GM19239 (cell line): ENCODE measurements at regions not wholly inside any gene's neighbourhood (a gene's known extent, or its start where the extent isn't known, plus 50 kb on each side); places are given as distances from the start of the nearest gene placed in this dataset.

ENCODE experiments used
- DNase-seq: peaks from one replicate; pipeline ENCODE4 v3.0.0; 2011; ENCODE audit warnings: low spot score; ENCODE audit not compliant: insufficient read length
- FAIRE-seq: peaks from 2 replicates; lab custom pipeline; 2011; peaks lifted over from hg19 to GRCh38; lab: Jason Lieb, UNC

DNA sequence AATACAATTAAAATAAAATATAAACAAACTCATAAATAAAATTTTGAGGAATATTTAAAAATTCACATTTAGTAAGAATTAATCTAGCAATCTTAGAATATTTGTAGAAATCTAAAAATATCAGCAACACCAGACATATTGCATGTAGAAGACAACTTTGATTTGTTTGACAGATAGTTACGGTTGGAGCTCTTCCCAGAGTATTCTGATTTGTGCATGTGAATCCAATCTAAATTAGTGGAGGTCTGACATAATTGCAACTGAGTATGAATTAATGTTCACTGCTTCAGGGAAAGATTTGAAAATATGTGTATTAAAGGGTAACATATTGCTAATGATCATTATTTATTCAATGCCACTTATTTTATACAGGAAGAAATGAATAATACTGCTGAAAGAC is 1546.2 kb downstream of the BRINP3 start:
- DNase-seq = no peak
- no peak for FAIRE-seq

DNA sequence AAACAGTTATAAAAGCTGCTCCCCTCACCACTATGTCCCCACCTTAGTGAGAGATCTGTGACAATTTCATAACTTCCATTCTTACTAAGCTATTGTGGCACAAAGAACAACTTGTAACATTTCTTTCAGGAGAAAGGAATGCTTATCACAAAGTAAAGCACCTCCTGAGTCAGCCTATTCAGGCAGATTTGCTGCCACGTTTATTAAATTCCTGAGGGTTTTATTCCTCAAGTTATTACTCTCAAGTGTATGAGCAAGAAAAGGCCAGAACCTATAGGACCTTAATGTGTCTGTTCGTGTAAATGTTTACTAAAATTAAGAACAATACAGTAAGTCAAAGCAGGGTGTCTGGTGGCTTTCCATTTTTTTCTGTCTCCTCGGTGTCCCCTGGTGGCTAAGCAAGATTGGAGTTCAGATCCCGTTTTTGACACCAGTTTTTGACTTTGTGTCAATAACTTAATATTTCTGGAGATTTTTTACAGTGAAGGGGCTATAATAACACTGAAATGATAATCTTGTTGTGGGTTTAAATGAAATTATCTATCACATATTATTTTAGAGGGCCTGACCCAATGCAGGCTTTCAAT is 1539.6 kb downstream of the BRINP3 start:
- DNase-seq = no peak
- FAIRE-seq = no peak

DNA sequence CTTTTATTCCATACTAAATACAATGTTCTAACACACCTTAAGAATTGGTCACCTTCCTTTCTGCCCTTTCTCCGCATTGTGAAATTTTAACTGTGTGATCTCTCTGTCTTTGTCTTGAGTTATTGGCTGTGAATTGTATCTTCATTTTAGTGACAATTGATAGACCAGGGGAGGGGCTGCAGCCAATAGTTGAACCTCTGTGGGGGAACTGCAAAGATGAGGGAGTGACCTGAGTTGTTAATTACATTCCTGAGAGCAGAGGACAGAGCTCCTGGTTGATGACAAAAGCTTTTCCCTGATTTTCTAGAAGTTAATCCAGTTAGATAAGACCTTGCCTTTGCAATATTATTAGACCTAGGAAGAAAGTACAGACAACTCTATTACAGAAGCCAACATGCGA is 1535.7 kb downstream of the BRINP3 start:
- no peak for DNase-seq
- FAIRE-seq = no peak

DNA sequence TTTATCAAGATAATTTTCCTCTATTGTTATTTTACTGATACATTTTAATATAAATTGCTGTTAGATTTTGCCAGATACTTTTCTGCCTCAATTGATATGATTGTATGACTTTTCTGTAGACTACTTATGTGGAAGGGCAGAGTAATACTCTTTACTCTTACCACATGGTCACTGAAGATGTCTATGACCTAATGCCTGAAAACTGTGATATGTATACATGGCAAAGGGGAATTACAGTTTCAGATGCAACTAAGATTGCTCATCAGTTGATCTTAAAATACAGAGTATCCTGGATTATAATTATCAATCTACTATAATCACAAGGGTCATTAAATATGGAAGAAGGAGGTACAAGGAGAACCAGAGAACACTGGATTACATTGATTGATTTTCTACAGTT is 1528.0 kb downstream of the BRINP3 start:
- no peak for FAIRE-seq
- DNase-seq = no peak

DNA sequence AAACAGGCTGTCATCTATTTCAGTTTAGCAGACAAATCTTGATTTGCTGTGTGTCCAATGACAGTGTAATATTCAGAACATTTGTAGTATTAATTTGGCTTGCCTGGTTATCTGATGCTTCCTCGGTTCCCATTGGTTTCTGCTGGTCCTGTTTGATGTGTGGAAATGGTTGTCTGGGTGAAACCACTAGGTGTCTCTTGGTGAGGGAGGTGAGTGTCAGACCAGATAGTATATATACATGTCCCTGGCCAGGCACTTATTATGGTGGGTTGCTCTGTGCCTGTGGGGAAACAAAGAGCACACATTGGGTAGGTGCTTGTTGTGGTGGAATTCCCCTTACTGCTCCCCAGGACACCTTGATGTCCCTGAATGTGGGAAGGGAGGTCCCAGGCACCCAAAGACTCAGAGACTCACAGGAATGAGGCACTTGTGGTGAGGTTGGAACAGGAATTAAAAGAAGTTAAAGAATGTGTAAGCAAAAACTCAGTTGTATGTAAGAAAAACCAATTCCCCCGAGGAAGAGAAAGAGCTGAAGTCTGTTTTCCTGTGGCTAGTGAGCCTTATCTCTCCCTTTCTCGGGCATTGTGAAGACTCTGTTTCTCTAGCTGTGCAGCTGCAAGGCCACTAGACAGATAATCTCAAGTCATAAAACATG is 1519.1 kb downstream of the BRINP3 start:
- FAIRE-seq (no peak), DNase-seq (no peak)

DNA sequence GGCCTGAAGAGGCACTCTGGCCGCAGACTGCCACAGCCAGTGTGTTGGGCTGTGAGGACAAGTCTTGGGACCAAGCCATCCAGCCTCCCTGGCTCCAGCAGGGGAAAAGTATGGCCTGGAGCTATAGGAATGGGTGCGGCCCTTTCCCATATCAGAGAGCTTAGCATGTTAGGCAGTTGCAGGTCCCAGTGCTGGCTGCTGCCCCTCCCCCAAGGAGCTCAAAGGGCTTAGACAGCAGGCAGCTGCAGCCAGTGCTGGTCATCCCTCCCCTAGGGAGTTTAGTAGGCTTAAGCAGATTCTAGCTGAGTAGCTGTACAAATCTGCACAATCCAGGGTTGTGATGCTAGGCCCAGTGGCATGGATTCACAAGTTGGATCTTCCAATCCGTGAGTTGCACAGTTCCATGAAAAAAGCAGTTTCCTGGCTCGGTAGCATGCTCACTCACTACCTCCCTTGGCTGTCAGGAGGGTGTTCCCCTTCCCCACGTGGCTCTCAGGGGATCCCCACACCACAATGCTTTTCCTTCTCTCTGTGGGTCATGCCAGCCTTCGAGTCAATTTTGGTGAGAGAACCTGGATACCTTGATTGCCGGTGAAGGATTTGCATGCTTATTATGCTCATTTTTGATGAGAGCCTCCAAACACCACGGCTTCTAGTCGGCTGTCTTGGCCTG is 1490.8 kb downstream of the BRINP3 start:
- FAIRE-seq (no peak), DNase-seq (no peak)

DNA sequence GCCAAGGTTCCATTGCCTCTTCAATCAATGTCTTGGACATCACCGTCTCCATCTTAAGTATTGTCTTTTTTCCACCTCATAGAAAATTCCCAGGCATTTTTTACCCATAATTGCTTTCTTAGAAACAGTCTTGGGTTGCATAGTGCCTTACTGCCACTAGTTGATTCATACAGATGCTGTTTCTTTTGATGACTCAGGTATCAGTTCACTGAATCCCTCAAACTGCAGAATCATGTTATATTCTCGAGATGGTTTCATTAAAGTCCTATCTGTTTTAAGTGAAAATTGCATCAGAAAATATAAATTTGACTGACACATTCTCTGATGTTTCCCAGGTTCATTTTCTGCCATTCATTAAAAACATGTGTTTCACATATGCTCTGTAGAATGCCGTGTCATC is 1489.1 kb downstream of the BRINP3 start:
- DNase-seq (no peak), FAIRE-seq (no peak)

DNA sequence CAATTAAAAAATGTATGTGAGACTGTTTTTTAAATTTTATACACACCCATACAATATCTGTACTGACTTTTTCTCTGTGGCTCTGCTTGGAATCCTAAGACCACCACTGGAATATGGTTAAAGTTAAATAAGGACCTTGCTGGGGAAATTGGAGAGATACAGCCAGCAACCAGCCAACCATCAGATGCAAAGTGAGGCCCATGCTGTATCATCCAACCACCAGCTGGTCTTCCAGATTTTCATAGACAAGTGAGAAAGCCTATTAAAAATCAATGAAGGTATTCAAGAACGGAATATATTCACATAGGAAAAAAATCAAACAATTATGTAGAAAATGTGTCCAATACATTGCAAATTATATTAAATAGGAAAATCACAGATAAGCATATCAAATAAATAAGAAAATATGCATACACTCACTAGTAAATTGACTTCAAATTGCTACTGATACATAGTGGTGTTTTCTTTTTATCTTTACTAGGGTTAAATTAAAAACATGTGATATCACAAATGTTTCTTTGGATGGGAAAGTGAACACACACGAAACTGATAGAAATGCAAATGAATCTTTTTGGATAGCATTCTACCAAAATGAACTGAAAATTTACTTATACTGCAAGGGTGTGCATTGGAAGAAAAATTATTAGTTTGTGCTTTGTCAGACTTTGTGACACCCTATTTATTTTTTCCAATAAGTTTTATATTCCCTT is 1486.3 kb downstream of the BRINP3 start:
- no peak for FAIRE-seq

DNA sequence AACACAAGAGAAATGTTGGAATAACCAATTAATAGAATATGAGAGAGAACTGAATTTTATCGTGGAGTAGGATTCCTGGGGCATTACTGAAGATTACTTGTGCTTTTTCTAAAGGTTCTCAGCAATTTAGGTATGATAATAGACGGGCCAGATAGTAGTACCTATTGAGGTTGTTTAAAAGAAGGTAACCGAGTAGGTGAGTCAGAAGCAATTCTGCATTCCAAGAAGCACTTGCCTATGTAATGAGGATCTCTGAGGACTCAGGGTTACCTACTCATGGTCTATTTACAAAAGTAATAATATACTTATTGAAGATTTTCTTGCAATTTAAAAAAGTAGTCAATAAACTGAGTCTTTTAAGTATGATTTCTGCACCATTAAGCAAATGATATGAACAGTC is 1469.8 kb downstream of the BRINP3 start:
- no peak for FAIRE-seq

More for the DNA sequence above, 1486.3 kb downstream of the BRINP3 start:
- DNase-seq = no peak

DNA sequence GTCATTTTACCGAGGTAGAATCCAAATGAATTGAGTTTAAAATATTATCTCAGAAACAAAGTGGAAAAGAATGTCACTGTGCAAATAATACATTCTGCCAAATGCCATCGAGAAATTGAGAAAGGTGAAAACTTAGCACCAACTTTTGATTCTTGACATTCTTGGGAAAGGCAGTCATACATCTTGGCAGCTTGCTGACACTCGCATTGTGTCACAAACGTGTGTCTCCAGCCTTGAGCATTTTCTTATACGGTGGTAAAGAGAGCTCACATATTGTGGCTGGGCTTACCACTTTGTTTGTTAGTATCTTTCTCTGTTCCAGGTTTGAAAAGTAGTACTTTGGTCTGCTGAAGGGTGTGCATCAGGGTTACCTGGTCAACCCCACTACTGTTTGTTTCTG is 1456.1 kb downstream of the BRINP3 start:
- DNase-seq = no peak
- FAIRE-seq = no peak

More for the DNA sequence above, 1469.8 kb downstream of the BRINP3 start:
- no peak for DNase-seq

DNA sequence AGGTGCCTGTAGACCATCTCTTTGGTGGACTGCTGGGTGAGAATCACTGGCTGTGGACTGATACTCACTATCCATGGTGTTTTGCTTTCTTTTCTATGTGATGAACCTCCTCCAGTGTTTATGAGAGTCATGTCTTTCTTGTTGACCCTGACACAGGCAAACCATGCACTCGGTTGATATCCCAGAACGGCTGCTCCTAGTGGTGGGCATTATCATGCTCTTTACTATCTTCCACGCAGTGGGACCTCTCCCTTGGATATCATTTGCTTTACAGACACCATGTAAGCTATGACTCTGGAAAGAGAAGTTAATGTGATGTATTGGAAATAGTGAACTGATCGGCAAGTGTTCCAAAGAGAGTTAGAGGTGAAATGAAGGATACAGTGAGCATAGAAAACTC is 1455.6 kb downstream of the BRINP3 start:
- DNase-seq (no peak), FAIRE-seq (no peak)

DNA sequence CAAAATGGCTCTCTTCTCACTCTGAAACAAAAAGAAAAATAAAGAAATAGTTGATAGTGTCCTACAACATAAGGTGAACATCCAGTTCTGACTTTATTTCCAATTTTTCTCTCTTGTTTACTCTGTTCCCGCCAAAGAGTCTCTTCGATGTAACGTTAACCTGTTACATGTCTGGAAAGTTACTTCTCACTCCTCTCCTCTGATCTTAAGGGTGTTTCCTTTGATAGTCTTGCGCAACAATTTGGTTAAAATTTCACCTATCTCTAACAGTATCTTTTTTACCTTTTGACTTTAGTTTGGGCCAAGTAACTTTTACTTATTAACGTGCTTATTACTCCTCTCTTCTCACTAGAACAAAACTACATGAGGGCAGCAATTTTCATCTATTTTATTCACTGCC is 1450.2 kb downstream of the BRINP3 start:
- no peak for DNase-seq
- FAIRE-seq = no peak

DNA sequence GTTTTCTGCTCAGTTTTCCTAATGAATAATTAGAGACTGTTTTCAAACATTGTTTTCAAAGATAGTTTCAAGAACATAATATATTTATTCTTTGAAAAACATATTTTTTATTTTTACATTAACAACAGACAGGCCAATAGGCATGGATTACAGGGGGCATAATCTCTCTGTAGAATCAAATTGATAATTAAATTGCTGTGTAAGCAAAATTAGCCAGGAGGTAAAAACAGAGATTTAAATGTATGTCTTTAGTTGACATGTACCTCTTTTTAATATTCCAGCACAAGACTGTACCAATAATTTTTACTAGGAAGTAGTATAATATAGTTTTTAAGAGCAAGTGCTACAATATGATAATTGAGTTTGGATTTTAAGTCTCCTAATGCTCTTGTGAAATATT is 1444.5 kb downstream of the BRINP3 start:
- FAIRE-seq (no peak), DNase-seq (no peak)

DNA sequence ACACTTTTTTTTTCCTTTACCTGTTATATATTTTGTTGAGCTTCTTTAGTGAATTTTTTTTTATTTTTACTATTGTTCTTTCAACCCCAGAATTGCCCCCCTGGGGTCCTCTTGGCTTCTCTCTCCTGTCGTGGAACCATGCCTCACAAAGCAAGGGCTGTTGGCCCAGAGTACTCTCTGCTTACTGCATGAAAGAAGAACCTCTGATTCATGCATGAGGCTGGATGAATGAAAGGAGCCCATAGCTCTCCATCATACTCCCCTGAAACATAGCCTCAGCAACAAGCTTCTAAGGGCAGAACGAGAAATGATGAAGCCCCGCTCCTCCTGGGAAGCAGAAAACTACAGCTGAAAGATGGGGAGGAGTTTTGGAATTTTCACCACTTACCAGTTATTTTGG is 1441.0 kb downstream of the BRINP3 start:
- FAIRE-seq = no peak
- no peak for DNase-seq

DNA sequence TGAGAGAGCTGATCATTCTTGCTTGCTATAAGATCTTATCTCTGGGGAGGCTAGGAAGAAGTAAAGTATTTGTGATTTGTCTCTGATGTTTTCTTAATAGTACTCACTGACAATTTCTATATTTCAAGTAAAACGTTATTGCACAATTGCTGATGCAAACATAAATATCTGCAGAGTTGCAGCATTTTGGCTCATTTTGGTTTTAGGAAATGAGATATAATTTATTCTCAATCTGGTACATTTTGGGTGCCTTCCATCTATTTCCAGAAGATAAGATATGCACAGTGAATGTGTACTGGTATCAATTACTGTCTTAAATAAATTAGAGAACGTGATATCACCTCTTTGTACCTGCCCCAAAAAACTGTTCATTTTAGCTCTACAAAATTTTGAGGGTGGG is 1431.5 kb downstream of the BRINP3 start:
- no peak for FAIRE-seq

DNA sequence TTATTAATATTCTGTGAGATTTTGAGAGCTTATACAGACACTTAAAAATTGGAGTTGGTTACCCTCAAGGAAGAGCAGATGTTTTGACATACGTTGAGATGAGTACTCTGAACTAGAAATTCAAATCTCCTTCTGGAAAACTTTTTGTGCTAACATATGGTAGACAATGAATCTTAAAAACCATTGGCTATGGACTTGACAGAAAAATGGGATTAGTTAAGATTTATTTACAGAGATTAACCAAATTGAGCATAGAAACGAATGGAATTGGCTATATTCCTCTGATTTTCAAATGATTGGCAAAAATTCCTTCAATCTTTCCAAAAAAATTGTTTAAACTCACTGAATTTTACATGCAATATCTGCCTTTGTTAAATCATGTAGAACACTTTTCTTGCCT is 1392.9 kb downstream of the BRINP3 start:
- DNase-seq (no peak), FAIRE-seq (no peak)

More for the DNA sequence above, 1431.5 kb downstream of the BRINP3 start:
- DNase-seq = no peak

DNA sequence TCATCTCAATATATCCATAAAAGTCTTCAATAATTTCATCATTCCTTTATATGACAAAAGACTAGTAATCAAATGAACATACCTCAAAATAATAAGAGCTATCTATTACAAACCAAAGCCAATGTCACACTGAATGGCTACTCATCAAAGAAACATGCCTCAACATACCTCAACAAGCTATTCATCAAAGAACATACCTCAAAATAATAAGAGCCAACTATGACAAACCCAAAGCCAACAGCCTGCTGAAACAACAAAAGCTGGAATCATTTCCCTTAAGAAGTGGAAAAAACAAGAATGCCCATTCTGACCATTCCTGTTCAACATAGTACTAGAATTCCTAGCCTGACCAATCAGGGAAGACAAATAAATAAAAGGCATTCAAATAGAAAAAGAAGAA is 1373.7 kb downstream of the BRINP3 start:
- FAIRE-seq (no peak), DNase-seq (no peak)

DNA sequence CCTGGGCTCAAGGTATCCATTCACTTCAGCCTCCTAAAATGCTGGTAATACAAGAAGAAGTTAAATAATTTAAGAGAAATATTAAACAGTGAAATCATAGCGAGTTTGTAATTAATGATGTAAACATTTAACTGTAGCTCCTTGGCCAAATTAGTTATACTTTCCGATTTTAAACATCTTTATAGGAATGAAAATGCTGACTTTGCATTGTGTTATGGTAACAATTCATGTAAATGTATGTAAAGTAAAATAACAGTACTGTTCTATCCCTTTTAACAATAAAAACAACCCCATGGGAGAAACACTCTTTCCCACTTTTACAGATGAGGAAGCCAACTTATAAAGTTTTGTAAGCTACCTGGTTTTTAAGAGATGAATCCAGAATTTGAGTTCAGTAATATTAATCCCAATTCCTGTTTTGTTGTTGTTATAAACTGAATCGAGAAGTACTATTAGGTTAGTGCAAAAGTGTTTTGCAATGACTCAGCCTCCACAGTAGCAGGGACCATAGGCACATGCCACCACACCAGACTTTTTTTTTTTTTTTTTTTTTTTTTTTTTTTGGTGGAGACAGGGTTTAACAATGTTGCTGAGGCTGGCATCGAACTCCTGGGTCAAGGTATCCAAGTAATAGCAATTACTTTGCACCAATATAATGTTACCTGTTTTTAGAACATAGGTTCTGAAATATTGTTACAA is 1360.4 kb downstream of the BRINP3 start:
- DNase-seq (no peak), FAIRE-seq (no peak)

DNA sequence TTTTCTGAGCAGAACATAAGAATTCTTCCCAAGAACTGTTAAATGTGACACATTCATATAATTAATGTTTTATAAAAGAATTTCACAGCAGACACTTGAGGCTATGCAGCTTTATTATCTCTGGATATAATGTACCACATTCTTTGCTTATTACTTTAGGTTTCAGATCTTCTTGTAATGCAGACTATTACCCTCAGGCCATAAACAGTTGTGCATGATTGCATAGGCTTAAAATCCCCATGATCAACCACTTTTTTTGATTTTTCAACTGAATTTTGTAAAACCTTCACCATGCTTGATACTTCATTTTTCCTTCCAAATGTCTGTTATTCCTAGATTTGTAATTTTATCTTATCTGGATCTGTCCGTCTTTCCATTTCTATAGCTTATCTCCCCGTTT is 1355.7 kb downstream of the BRINP3 start:
- no peak for FAIRE-seq
- no peak for DNase-seq

DNA sequence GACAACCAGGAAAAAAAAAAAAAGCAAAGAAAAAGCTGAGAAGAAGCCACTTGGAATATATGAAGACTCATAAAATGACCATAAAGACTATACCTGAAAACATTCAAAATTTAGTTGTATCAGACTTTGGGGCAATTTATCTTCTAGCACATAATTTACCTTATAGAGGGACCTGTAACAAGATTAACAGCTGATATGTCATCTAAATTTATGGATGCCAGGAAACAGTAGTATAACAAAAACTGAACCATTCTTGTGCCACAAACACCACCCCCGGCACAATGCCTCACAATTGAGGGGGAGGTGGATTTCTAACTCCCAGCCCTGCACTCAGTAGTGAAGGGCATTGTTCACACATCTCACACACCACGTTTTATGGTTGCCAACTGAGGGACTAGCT is 1352.0 kb downstream of the BRINP3 start:
- FAIRE-seq (no peak), DNase-seq (no peak)

DNA sequence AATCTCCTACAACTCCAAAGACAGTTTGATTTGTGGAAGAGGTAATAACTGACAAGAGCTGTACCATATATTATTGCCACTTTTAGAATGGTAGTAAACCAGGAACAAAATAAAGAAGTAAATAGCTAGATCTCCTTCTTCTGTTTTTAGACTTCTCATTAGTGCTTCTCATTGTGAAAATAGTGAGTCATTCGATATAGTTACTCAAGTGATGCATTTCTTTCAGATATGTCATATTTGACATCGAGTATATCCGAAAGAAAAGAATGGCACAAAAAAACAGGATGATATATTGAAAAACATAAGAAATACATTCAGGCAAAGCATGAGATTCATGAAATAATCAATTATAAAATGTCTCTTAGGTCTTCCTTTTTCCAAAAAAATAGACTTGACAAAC is 1346.1 kb downstream of the BRINP3 start:
- DNase-seq (no peak), FAIRE-seq (no peak)
